ENCODE measurements at regions not wholly inside any gene's neighbourhood (a gene's known extent, or its start where the extent isn't known, plus 50 kb on each side); places are given as distances from the start of the nearest gene placed in this dataset.

DNA sequence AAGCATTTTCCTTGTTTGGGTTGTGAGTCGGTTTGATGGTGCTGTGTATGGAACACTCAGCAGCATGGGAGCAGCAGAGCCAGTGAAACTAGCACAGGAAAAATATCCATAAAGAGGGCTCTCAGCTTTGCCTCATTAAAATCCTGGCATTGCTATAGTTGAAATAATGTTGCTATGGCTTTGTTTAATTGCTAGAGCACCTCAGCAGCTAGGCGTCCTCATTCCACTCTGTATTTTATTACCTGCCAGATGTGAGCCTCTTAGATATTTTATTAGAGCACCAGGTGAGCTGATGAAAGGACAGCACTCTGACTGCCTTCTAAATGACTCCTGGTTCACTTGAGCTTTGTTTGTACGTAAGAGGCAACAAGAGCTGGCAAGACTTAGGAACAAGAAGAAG is 232.4 kb downstream of the MTX2 start:
- no peak for TF ChIP-seq CTCF (IDR thresholded peaks at IDR 0.05)
- no peak for ATAC-seq
- no peaks in the 10 kb centered on the region for H3K36me3 ChIP-seq
- WGBS, 2 donors = 44% methylated on average over 3 of the region's 3 CpGs
- no peaks in the 10 kb centered on the region for H3K27me3 ChIP-seq
- no peak for FAIRE-seq
- no peaks in the 10 kb centered on the region for H3K9me3 ChIP-seq
- DNase-seq = no peak
- intact Hi-C loops (cut with DNase I) = no loop called here
- no peak overlapping the region for H3K27ac ChIP-seq
- no peaks in the 10 kb centered on the region for H3K4me1 ChIP-seq
- H3K4me3 ChIP-seq = no peak overlapping the region

GRCh38 chr2:176502619-176503018 is 233.4 kb downstream of the MTX2 start:
- intact Hi-C loops (cut with DNase I) = no loop called here
- ATAC-seq = no peak

GRCh38 chr2:176503776-176504175 is 234.5 kb downstream of the MTX2 start:
- Histone ChIP-seq H3K4me1 (no peaks in the 10 kb centered on the region), H3K36me3 (no peaks in the 10 kb centered on the region), H3K27me3 (no peaks in the 10 kb centered on the region), H3K27ac (no peak overlapping the region), H3K9me3 (no peaks in the 10 kb centered on the region), H3K4me3 (no peak overlapping the region)
- 47 to 50% methylated on average over 1 of the region's 1 CpG for WGBS, 2 donors
- DNase-seq (no peak), ATAC-seq (no peak), FAIRE-seq (no peak)
- intact Hi-C loops (cut with DNase I) = no loop called here
- TF ChIP-seq CTCF (IDR thresholded peaks at IDR 0.05) = no peak

More at GRCh38 chr2:176502619-176503018, 233.4 kb downstream of the MTX2 start:
- no peak overlapping the region for H3K4me3 ChIP-seq
- no peak for TF ChIP-seq CTCF (IDR thresholded peaks at IDR 0.05)
- no peaks in the 10 kb centered on the region for H3K9me3 ChIP-seq
- H3K27ac ChIP-seq = no peak overlapping the region
- no peaks in the 10 kb centered on the region for H3K27me3 ChIP-seq
- H3K4me1 ChIP-seq = no peaks in the 10 kb centered on the region
- DNase-seq (no peak), FAIRE-seq (no peak)
- H3K36me3 ChIP-seq = no peaks in the 10 kb centered on the region

- Histone ChIP-seq H3K27me3 (no peaks in the 10 kb centered on the region), H3K4me1 (no peaks in the 10 kb centered on the region), H3K4me3 (no peak overlapping the region), H3K36me3 (no peaks in the 10 kb centered on the region), H3K27ac (no peak overlapping the region), H3K9me3 (no peaks in the 10 kb centered on the region)
- ATAC-seq = peak in 1 of 4 donors; percentile 29
- intact Hi-C loops (cut with DNase I) = no loop called here
- no peak for TF ChIP-seq CTCF (IDR thresholded peaks at IDR 0.05)
- DNase-seq = no peak
- no peak for FAIRE-seq
Observed at GRCh38 chr2:176504440-176504839, 235.2 kb downstream of the MTX2 start.

- H3K4me3 ChIP-seq = no peak overlapping the region
- no peak overlapping the region for H3K27ac ChIP-seq
- no peaks in the 10 kb centered on the region for H3K4me1 ChIP-seq
- whole genome bisulfite sequencing, 2 donors = 55 to 75% methylated on average over 3 of the region's 3 CpGs
- ATAC-seq (no peak), DNase-seq (no peak), FAIRE-seq (no peak)
- no peaks in the 10 kb centered on the region for H3K27me3 ChIP-seq
- intact Hi-C loops (cut with DNase I) = no loop called here
- TF ChIP-seq CTCF (IDR thresholded peaks at IDR 0.05) = no peak
- H3K36me3 ChIP-seq = no peaks in the 10 kb centered on the region
- H3K9me3 ChIP-seq = no peaks in the 10 kb centered on the region
Observed at GRCh38 chr2:176507786-176508185, 238.5 kb downstream of the MTX2 start.

Measured in pancreas (tissue), 10 donors.